GM23338 (cell line): ENCODE measurements at regions not wholly inside any gene's neighbourhood (a gene's known extent, or its start where the extent isn't known, plus 50 kb on each side); places are given as distances from the start of the nearest gene placed in this dataset.

ENCODE experiments used
- ATAC-seq: fragments of 200-7000 bp; cut with Tn5 transposase; 3 replicates; pipeline ENCODE4 v1.9.1; 2020
- DNase-seq: peaks from one replicate; pipeline ENCODE4 v3.0.0-alpha.2; 2015; ENCODE audit warnings: low spot score
- H2AFZ ChIP-seq: fragments of 200-600 bp; sonication (generic); 2 replicates; pipeline ENCODE4 v1.8.0; 2016; ENCODE audit warnings: antibody characterized with exemption, mild to moderate bottlenecking, moderate library complexity
- H3F3A ChIP-seq: fragments of 200-600 bp; sonication (generic); replicated peaks from 2 replicates; pipeline ENCODE4 v1.8.0; 2017; ENCODE audit warnings: antibody characterized with exemption, mixed run types, low read depth
- H3K27ac ChIP-seq: fragments of 200-600 bp; sonication (generic); 2 replicates; pipeline ENCODE4 v1.6.1; 2016; ENCODE audit warnings: low read depth
- H3K27me3 ChIP-seq: fragments of 200-600 bp; sonication (generic); 2 replicates; pipeline ENCODE4 v1.8.0; 2016; ENCODE audit warnings: mild to moderate bottlenecking, mixed run types, moderate library complexity; ENCODE audit not compliant: insufficient read depth
- H3K36me3 ChIP-seq: fragments of 200-600 bp; sonication (generic); 2 replicates; pipeline ENCODE4 v1.8.0; 2016; ENCODE audit warnings: mild to moderate bottlenecking; ENCODE audit not compliant: insufficient read depth
- H3K4me1 ChIP-seq: fragments of 200-600 bp; sonication (generic); 2 replicates; pipeline ENCODE4 v1.8.0; 2016; ENCODE audit warnings: mild to moderate bottlenecking, moderate library complexity; ENCODE audit not compliant: insufficient read depth
- H3K4me2 ChIP-seq: fragments of 200-600 bp; sonication (generic); 2 replicates; pipeline ENCODE4 v1.7.1; 2017; ENCODE audit warnings: mixed run types
- H3K4me3 ChIP-seq: fragments of 200-600 bp; sonication (generic); 2 replicates; pipeline ENCODE4 v1.6.1; 2016; ENCODE audit warnings: mixed run types
- H3K79me2 ChIP-seq: fragments of 200-600 bp; sonication (generic); replicated peaks from 2 replicates; pipeline ENCODE4 v1.8.0; 2017; ENCODE audit warnings: mild to moderate bottlenecking; ENCODE audit not compliant: insufficient read depth
- H3K9me2 ChIP-seq: fragments of 200-600 bp; sonication (generic); 2 replicates; pipeline ENCODE4 v1.8.0; 2017; ENCODE audit not compliant: insufficient read depth
- H4K20me1 ChIP-seq: fragments of 200-600 bp; sonication (generic); replicated peaks from 2 replicates; pipeline ENCODE4 v1.8.0; 2017; ENCODE audit warnings: mild to moderate bottlenecking; ENCODE audit not compliant: insufficient read depth
- H3K27ac Mint-ChIP-seq: 2 replicates; pipeline ENCODE4 v1.8.0; 2020; ENCODE audit warnings: inconsistent platforms, mild to moderate bottlenecking, moderate library complexity, mixed read lengths
- H3K27me3 Mint-ChIP-seq: 3 replicates; pipeline ENCODE4 v1.8.0; 2022; ENCODE audit warnings: low read depth, mild to moderate bottlenecking, moderate library complexity, mixed read lengths, inconsistent platforms; ENCODE audit not compliant: insufficient read depth, poor library complexity
- H3K36me3 Mint-ChIP-seq: 3 replicates; pipeline ENCODE4 v1.8.0; 2021; ENCODE audit warnings: low read depth, mild to moderate bottlenecking, inconsistent platforms, moderate library complexity, mixed read lengths
- H3K4me1 Mint-ChIP-seq: 3 replicates; pipeline ENCODE4 v1.8.0; 2020; ENCODE audit warnings: mild to moderate bottlenecking, inconsistent platforms, mixed read lengths
- H3K4me3 Mint-ChIP-seq: 3 replicates; pipeline ENCODE4 v1.8.0; 2021; ENCODE audit warnings: moderate library complexity, mild to moderate bottlenecking, inconsistent platforms, mixed read lengths
- H3K9me3 Mint-ChIP-seq: 3 replicates; pipeline ENCODE4 v1.8.0; 2020; ENCODE audit warnings: moderate library complexity, mild to moderate bottlenecking, inconsistent platforms, mixed read lengths
- CREB1 ChIP-seq: fragments of 250-450 bp; sonication (Bioruptor Pico); IDR thresholded peaks from 2 replicates; pipeline ENCODE4 v1.5.0; 2020; ENCODE audit warnings: low read depth, mild to moderate bottlenecking, moderate library complexity
- EZH2 ChIP-seq: fragments of 200-600 bp; sonication (generic); IDR thresholded peaks from one replicate; pipeline ENCODE4 v1.8.0; 2017; ENCODE audit warnings: antibody characterized with exemption, mild to moderate bottlenecking, low read depth; ENCODE audit not compliant: unreplicated experiment
- JUNB ChIP-seq: IDR thresholded peaks from one replicate; pipeline ENCODE4 v1.6.1; 2016; ENCODE audit warnings: antibody characterized with exemption; ENCODE audit not compliant: unreplicated experiment
- POLR2AphosphoS5 ChIP-seq: IDR thresholded peaks from 2 replicates; pipeline ENCODE4 v1.6.1; 2016; ENCODE audit warnings: antibody characterized with exemption, low read depth
- STAT1 ChIP-seq: IDR thresholded peaks from one replicate; pipeline ENCODE4 v1.6.1; 2016; ENCODE audit warnings: antibody characterized with exemption; ENCODE audit not compliant: unreplicated experiment
- ZNF114 ChIP-seq: fragments of 250-450 bp; sonication (Bioruptor Pico); IDR thresholded peaks from 2 replicates; pipeline ENCODE4 v1.5.0; 2020; ENCODE audit warnings: mild to moderate bottlenecking, moderate library complexity
- ZNF331 ChIP-seq: fragments of 250-450 bp; sonication (Bioruptor Pico); IDR thresholded peaks from 2 replicates; pipeline ENCODE4 v1.5.0; 2020; ENCODE audit warnings: low read depth, mild to moderate bottlenecking, moderate library complexity
- ZNF462 ChIP-seq: fragments of 250-450 bp; sonication (Bioruptor Pico); IDR thresholded peaks from 2 replicates; pipeline ENCODE4 v1.5.0; 2020; ENCODE audit warnings: mild to moderate bottlenecking, moderate library complexity
- TF ChIP-seq, protein P1 (sequence below), 2 experiments: fragments of 200-600 bp in 1 of 2; sonication (generic) in 1 of 2; conservative IDR thresholded peaks; 2 replicates each; pipeline versions ENCODE4 v1.5.1 to v1.6.1; 2016 to 2017; ENCODE audit warnings: antibody characterized with exemption in 2 of 2, low read depth in 2 of 2, mild to moderate bottlenecking in 2 of 2, moderate library complexity in 1 of 2

GRCh38 chr13:67652887-67653286 is 422.8 kb upstream of the PCDH9 start:
- Histone ChIP-seq H3K79me2 (no peaks in the 10 kb centered on the region), H3K4me3 (no peak overlapping the region), H3K4me2 (no peak overlapping the region), H3K27ac (no peak overlapping the region), H4K20me1 (no peaks in the 10 kb centered on the region), H3K36me3 (no peaks in the 10 kb centered on the region), H3K9me2 (no peaks in the 10 kb centered on the region), H3K27me3 (no peaks in the 10 kb centered on the region), H3F3A (no peaks in the 10 kb centered on the region), H2AFZ (no peak overlapping the region), H3K4me1 (no peaks in the 10 kb centered on the region)
- no peak for DNase-seq
- no peak overlapping the region for H3K4me3 Mint-ChIP-seq
- H3K9me3 Mint-ChIP-seq, result no peaks in the 10 kb centered on the region; the same call in 2 of the 3 replicates
- no peaks in the 10 kb centered on the region for H3K4me1 Mint-ChIP-seq
- no peak overlapping the region for H3K27ac Mint-ChIP-seq
- ATAC-seq, result no peak
- no peaks in the 10 kb centered on the region for H3K36me3 Mint-ChIP-seq
- no peak for TF ChIP-seq CREB1 (CRISPR knock-in tag)
- no peak for TF ChIP-seq ZNF331 (CRISPR knock-in tag)
- TF ChIP-seq, protein P1, sequence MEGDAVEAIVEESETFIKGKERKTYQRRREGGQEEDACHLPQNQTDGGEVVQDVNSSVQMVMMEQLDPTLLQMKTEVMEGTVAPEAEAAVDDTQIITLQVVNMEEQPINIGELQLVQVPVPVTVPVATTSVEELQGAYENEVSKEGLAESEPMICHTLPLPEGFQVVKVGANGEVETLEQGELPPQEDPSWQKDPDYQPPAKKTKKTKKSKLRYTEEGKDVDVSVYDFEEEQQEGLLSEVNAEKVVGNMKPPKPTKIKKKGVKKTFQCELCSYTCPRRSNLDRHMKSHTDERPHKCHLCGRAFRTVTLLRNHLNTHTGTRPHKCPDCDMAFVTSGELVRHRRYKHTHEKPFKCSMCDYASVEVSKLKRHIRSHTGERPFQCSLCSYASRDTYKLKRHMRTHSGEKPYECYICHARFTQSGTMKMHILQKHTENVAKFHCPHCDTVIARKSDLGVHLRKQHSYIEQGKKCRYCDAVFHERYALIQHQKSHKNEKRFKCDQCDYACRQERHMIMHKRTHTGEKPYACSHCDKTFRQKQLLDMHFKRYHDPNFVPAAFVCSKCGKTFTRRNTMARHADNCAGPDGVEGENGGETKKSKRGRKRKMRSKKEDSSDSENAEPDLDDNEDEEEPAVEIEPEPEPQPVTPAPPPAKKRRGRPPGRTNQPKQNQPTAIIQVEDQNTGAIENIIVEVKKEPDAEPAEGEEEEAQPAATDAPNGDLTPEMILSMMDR (conservative IDR thresholded peaks at IDR 0.05; ENCODE audit: low read depth in 2 of 2), result no peak
- H3K27me3 Mint-ChIP-seq, result no peaks in the 10 kb centered on the region

GRCh38 chr13:67651908-67652465 is 421.9 kb upstream of the PCDH9 start:
- Histone ChIP-seq H3K27me3 (no peaks in the 10 kb centered on the region), H3F3A (no peaks in the 10 kb centered on the region), H3K36me3 (no peaks in the 10 kb centered on the region), H3K4me1 (0 out of 2 replicates have a peak, but pooled peaks cover under 1% of the 10 kb centered on the region), H3K4me3 (no peak overlapping the region), H3K4me2 (no peak overlapping the region), H3K79me2 (no peaks in the 10 kb centered on the region), H3K27ac (no peak overlapping the region), H2AFZ (peak overlapping the region; percentile 53; the same call in 1 of the 2 replicates), H4K20me1 (no peaks in the 10 kb centered on the region), H3K9me2 (no peaks in the 10 kb centered on the region)
- H3K36me3 Mint-ChIP-seq, result no peaks in the 10 kb centered on the region
- DNase-seq (peak; percentile 4), ATAC-seq (no peak; the same call in 2 of the 3 replicates)
- H3K4me3 Mint-ChIP-seq, result no peak overlapping the region
- peaks cover 4% of the 10 kb centered on the region; the same call in 2 of the 3 replicates for H3K4me1 Mint-ChIP-seq
- H3K27me3 Mint-ChIP-seq, result no peaks in the 10 kb centered on the region
- H3K9me3 Mint-ChIP-seq, result no peaks in the 10 kb centered on the region; the same call in 2 of the 3 replicates
- H3K27ac Mint-ChIP-seq, result no peak overlapping the region
- TF ChIP-seq, protein P1 (conservative IDR thresholded peaks at IDR 0.05; ENCODE audit: low read depth in 2 of 2), result no peak; a peak in 1 of 4 replicates
- no peak for TF ChIP-seq ZNF114 (CRISPR knock-in tag)
- TF ChIP-seq POLR2AphosphoS5, result no peak
- TF ChIP-seq ZNF462 (CRISPR knock-in tag), result no peak
- TF ChIP-seq STAT1, result no peak
- no peak for TF ChIP-seq JUNB
- no peak for TF ChIP-seq EZH2
